ENCODE measurements at regions not wholly inside any gene's neighbourhood (a gene's known extent, or its start where the extent isn't known, plus 50 kb on each side); places are given as distances from the start of the nearest gene placed in this dataset.
"Not testable (repeated sequence)": the region's sequence is repeated elsewhere in the genome, so short reads cannot be mapped to it uniquely, and the experiment has no call there.

DNA sequence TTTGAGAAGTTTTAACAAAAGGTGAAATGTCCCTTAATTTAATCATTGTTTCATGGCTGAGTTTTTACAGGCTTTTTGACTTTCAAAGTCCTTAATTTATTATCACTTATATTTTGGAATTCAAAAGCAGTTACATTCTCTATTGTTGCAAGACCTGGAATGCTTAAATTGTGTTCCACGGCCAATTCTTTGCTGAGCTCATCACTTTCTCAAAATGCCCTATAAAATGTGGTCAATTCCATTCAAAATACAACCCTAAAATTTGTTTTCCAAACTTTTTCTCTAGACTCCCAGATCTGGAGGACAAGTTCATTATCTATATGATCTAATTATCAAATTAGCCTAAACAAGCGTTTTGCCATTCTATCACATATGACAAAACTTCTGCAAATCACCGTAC lies 1051.2 kb downstream of the TDRD15 start:
- no peak for DNase-seq

DNA sequence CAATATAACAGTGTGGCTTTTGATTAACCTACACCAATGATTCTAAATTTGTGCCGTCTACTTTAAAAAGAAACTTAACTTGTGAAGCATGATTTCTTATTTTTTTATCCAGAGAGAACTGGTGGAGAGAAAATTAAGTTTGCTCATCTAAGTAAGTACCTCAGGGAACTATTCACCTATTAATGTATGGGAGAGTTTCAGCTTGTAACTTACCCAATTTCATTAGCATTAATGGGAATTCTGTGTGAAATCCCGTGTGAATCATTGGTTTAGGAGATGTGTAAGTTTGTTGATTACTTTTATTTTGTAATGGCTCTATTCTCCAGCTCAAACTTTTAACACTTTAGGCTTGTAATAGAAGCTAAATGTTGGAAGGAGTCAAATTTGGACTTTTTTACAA lies 1061.5 kb downstream of the TDRD15 start:
- DNase-seq: no peak

DNA sequence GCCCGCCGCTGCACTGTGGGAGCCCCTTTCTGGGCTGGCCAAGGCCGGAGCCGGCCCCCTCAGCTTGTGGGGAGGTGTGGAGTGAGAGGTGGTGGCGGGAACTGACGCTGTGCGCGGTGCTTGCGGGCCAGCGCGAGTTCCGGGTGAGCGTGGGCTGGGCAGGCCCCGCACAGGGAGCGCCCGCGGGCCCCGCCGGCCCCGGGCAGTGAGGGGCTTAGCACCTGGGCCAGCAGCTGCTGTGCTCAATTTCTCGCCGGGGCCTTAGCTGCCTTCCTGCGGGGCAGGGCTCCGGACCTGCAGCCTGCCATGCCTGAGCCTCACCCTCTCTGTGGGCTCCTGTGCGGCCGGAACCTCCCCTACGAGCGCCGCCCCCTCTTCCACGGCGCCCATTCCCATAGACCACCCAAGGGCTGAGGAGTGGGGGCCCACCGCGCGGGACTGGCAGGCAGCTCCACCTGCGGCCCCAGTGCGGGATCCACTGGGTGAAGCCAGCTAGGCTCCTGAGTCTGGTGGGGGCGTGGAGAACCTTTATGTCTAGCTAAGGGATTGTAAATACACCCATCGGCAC lies 1062.6 kb downstream of the TDRD15 start:
- DNase-seq: not testable (repeated sequence)

DNA sequence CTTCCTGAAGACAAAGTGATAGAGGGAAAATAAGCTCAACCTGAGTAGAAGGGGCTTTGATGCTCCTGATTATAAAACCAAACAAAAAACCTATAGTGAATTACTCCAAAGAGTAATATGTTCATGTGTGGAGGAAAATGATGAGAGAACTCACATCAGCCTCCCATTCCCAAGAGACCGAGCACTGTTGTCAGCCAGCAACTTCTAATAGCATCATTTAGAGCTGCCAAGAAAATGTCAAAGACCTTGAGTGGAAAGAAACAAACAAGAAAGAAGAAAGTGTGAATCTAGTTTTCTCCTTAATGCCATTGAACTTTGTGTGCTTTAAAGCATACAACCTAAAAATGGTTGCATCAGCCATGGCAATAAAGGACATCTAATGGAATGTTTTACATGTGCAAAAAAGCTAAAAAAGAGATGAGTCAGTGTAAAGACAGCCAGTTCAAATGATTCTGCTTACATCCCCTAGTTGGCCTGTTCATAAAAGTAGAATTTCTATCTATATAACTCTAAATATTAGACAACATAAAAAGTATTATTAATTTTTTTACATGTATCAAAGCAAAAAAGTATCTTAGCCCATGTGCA lies 1066.2 kb downstream of the TDRD15 start:
- no peak for DNase-seq

DNA sequence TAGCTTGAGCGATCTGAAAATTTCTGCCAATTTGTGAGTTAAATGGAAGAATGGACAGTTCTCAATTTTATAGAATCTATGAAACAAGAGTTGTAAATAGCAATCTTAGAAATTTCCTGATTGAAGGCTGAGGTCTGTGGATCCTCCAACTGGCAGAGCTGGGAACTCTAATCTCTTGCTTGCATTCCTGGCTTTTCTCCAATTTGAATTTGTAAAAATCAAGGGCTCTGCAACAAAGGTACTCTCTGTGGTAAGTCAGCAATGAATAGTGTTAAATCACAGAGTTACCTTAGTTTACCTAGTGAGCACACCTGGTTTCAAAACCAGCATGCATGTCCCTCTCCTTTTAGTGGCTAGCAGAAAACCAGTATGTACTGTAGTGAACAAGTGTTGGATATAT lies 1070.5 kb downstream of the TDRD15 start:
- DNase-seq: no peak

DNA sequence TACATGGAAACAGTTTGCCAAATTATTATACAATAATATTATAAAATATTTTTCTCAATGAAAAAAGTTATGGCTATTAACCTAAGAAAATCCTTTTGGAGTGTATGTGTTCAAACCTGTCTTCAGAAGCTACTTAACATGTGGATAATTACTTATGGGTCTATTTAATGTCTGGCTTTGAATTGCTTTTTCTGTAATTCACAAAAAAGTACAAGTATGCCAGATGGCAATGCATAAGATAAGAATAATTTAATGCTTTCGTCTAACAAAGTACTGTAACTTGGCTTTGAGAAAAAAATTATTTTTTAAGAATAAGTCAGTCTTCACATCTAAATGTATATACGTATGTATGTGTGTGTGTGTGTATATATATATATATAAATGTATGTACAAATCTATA lies 1073.0 kb downstream of the TDRD15 start:
- no peak for DNase-seq

DNA sequence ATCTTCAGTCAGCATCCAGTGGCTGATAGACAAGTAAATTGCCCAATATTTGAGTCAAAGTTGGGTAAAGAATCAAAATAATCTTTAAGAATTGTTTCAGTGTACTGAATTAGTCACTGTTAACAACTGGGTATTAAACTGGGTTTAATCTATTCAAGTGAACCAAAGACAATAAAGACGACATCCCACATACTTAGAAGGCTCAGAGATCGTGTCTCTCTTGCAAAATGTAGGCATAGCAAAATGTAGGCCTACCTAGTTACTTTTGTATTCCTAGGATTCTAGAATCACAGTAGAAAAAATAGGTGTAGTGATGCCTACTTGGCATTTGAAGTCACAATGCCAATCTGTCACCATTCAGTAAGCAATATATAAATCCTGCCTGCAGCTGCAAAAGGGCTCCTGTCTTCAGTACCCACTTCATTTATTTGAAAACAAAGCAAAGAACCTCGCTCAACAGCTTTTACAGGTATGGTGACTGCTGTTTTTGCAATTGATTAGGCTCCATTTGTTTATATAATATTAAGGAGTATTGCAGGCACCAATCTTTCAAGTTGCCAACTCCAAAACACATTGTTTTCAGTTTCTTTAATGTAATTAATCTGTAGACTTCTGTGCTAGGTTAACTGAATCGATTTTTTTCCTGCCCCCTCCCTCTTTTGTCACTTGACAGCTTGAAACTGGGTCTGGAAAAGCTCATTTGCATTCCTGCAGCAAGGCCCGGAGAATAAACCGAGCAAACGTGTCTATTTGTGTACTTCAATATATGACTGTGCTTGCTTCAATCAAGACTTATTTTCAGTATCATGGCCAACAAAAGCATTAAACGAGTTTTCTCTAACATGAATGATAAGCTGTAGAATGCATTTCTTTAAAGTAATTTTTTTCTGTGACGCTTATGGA lies 1074.9 kb downstream of the TDRD15 start:
- DNase-seq: no peak

DNA sequence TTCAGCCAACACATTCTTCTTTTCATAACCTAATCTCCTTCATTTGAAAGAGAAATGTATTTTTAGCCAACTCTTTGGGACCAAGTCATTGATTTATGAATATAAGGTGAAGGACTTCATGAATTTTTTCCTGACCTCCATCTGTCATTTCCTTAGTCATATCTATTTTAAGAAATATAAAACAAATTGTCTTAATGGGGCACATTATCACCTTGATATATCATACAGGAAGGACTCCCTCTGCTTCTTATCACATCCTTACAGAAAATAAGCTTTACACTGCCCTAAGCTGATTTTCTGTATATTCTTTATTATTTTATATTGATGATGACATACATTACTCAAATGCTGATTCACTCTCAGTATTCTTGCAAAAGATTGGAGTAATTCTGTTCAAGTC lies 1076.2 kb downstream of the TDRD15 start:
- no peak for DNase-seq

DNA sequence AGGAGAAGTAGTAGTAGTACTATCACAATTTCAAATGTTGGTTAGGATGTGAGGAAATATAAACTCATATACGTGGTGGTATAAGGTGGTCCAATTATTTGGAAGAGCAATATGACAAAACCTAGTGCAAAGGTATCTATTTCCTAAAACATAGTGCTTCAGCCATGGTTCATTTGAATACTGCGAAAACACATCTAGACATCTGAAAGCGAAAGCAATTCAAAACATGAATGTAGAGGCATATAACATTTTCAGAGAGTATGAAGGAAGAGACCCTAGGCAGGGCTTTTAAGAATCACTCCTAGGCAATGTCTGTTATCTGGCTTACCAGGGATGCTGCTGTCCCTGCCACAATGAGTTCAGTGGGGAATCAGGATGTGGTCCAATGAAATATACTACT lies 1085.8 kb downstream of the TDRD15 start:
- DNase-seq: no peak

DNA sequence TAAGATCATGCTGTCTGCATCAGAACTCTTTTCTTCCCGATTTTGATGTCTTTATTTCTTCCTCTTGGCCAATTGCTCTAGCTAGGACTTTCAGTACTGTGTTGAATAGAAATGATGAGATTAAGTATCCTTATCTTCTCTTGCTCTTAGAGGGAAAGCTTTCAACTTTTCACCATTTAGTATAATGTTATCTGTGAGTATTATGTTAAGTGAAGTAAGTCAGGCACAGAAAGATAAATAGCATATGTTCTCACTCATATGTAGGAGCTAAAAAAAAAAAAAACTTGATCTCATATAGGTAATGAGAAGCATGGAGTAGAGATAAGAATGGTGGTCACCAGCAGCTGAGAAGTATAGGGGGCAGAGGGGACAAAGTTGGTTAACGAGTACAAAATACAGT lies 1089.5 kb downstream of the TDRD15 start:
- no peak for DNase-seq

DNA sequence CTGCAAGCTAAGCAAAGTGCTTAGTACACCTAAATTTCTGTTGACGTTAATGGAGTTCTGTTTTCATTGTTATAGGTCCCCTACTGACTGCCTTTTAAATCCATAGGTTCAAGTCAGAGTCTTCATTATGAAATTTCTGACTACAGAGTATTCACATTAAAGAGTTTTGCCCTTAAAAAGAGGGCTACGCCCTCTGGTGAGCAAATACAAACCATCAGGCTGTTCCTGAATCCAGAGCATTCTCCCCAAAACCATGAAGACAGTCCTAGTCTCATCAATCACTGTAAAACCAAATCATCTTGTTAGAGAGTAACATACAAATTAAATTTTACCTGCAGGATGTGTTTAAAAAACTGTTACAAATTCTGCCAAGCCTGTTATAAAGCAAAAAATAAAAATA lies 1091.7 kb downstream of the TDRD15 start:
- DNase-seq: no peak

DNA sequence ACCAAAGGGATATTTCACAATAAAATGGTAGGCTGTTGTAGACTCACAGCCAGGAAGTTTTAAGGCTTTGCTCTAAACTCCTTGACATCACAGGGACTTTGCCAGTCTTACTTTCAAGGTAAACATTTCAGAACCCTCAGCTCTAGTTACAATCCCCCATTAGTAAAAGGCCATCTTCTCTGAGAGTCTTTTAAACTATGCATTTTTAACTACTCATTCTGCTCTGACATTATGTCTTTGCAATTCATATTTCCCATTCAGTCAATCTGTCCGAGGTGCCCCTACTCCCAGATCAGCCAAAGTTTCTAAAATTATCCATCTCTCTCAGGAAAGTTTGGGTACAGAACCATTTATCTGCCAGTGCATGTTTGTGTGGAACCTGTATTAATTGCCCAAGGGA lies 1094.1 kb downstream of the TDRD15 start:
- no peak for DNase-seq

DNA sequence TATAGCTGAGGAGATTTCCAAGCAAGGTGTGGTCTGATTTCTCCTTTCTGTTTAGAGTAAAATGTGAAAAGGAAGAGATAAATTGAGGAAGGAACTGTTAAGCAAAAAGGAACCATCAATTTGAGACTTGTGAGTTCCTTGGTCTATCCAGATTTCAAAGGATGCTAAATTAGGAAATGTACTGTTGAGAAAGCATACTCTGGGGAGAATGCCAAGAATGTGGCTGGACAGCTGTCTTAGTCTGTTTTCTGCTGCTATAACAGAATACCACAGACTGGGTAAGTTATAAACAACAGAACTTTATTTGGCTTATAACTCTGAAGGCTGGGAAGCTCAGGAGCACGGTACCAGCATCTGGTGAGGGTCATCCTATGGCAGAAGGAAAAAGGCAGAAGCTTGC lies 1097.2 kb downstream of the TDRD15 start:
- peak; percentile 95 for DNase-seq

DNA sequence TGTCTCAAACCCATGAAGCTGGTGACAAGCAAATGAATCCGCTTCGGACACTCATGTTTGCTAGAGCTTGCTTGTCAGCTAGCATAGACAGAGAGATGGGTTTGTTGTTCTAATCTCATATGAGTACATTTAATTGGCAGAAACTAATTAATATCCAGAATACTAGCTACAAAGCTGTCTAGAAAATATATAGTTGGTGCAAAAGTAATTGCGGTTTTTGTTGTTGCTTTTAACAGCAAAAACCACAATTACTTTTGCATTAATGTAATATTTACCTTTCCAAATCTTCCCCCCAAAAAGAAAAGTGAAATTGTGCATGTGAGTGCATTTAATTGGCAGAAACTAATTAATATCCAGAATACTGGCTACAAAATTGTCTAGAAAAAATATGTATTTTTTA lies 1115.2 kb downstream of the TDRD15 start:
- DNase-seq: no peak

DNA sequence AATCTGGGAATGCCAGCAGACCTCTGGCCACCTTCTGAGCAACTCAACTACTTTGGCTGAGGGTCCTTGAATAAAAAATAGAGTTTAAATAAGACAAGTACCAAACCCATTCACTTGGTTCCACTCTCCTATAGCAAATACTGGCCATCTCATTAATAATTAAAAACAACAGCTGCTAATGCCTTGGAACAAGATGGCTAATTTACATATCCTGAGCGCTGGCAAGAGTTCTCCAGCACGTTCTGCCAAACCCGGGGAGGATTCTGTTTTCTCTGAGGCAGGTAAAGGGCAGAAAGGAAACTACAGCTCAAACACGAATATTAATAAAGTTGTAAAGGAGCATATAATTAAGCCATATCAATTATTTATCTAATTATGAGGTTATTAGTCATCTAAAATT lies 1123.7 kb downstream of the TDRD15 start:
- no peak for DNase-seq

DNA sequence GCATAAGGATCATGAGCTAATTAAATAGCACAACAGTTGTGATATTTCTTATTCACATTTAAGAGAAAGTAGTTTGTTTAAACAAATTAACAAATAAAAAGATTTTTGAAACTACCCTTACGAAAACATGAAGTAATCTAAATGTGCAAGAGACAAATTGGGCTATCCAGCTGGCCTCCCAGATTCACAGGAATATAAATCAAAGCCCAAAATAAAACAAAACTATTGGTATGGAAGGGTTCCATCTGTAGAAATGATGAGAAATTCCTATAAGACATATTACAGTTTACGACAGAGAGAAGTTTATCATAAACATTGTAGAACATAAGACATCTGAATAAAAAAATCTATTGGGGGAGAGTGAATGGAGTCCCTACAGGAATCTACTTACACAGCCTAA lies 1125.1 kb downstream of the TDRD15 start:
- no peak for DNase-seq

DNA sequence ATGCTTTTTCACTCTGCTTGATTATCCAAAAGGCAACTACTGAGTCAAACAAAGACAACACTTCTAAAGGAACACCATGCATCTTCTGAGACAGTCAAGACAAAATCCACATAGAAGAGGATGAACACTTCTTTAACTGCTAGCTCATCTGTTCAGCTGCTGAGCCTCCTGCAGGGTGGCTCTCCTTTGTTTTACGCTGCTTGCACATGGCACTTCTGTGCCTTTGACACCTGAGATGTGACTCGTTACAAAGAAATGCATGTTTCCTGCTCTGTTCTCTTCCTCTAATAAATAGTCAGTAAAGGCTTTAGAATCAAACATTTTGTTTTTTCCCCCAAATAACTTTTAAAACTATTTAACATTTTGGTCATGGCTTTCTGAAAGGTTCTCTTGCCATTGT lies 1129.4 kb downstream of the TDRD15 start:
- DNase-seq: no peak

DNA sequence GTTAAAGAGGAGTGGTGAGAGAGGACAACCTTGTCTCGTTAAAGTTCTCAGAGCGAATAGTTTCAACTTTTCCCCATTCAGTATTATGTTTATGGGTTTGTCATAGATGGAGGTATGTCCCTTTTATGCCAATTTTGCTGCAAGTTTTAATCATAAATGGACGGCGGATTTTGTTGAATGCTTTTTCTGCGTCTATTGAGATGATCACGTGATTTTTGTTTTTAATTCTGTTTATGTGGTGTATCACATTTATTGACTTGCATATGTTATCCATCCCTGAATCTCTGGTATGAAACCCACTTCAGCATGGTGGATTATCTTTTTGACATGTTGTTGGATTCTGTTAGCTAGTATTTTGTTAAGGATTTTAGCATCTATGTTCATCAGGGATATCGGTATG lies 1123.8 kb upstream of the KLHL29 start:
- DNase-seq: no peak

DNA sequence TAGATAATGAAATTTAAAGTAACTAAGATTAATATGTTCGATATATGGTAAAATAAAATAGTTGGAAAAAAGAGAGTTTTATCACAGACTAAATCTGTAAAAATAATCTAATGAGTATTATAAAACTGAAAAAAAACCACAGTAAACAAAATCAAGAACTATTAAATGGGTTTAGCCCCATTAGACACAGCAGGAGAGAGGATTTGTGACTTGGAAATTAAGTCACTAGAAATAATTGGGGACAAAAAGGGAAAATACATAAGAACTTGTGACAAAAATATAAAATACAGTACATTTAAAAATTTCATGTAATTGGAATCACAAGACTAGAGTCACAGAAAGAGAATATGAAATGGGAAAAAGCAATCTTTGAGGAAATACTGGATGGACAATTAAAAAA lies 1114.6 kb upstream of the KLHL29 start:
- DNase-seq: no peak

DNA sequence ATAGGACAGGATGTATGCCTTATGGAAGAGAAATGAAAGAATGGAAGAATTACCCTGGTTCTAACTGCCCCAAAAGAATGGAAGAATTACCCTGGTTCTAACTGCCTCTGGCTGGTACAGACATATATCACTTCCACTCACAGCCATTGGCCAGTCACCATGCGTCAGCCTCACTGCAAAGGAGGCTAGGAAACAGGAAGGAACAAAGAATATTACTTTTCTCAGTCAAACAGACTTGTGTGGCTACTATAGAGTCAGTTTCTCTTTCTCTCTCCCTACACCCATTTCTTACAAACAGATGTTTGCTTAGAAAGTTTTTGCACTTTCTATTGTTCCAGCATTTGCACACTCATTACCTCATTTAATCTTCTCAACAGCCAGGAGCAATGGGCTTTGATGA lies 1111.1 kb upstream of the KLHL29 start:
- peak; percentile 32 for DNase-seq

DNA sequence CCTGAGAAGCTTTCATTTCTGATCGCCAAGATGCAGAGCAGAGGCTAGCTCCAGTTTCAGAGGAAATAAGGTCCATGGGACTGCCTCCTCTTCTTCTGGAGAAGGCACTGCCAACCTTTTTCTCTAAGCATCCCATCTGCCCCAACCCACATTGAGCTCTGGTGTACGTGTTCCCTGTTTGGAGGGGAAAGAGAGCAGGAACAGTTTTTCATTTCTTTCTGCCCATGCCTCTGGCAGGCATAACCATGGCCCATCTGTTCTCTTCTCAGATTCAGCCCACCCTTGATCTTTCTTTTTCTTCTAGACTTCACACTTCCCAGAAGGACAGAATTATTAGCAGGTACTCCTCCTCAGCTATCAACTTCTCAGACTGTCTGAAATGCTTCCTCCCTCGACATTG lies 1110.3 kb upstream of the KLHL29 start:
- no peak for DNase-seq

DNA sequence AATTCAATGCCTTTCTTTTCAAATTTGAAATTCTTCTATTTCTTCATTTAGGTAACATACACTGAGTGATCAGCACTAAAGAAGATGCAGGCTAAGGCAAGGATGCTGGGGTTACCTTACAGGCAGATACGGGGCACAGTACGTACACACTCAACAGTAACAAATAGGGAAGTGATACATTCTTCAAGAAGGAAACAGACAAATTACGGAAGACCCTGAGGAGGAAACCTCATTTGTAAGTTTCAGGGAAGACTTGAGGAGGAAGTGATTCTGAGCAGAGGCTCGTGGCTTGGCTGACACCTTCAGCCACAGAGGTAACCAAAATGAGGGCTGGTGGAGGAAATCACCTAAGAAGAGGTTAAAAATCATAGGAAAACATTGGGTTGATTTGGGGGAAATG lies 1108.3 kb upstream of the KLHL29 start:
- DNase-seq: peak; percentile 91

DNA sequence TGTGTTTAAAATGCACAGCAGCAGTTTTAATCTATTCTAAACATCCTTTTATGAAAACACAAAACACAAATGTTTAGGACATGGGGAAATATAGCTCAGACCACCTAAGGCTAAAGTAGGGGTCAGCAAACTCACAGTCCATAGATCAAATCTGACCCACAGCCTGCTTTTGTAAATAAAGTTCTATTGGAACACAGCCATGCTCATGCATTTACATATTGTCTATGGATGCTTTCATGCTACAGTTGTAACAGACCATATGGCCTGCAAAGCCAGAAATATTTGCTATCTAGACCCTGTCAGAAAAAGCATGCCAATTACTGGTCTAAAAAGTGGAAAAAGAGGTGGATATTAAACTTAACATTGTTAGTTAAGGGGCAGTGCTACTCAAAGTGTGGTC lies 1105.4 kb upstream of the KLHL29 start:
- DNase-seq: no peak

DNA sequence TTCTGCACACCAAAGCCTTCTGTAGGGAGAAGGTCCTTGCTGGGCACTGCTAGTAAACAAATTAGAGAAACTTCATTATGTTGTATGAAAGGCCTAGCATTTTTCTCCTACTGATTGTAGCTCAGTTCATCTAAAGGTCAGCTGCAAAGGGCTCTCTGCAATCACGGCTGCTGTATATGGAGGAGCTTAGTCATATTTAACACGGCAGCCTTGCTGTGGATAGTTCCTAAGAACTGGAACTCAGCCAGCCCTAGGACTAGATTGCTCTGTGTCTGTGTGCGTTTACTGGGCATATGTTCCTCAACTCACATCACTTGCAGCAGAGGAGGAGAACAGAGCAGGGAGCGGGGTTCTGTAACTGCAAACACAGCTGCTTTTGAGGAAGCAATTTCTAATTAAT lies 1103.9 kb upstream of the KLHL29 start:
- DNase-seq: peak; percentile 81

DNA sequence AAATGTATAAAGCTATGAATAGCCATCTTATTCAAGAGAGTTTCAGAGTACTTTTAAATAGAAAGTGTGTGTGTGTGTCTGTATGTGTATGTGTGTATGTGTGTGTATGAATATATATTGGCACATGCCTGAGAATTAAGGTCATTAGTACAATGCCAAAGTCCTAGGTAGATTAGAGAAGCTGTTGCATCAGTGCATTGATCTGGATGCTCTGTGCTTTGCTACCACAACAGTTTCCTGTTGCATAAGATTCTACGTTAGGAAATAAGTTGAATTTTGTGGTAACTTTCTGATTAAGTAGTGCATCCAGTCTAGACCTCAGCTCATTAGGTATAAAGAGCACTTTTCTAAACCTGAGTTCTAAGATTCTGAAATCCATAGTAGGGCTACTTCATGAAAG lies 1102.8 kb upstream of the KLHL29 start:
- DNase-seq: peak; percentile 85
